A549 (cell line): ENCODE measurements at regions not wholly inside any gene's neighbourhood (a gene's known extent, or its start where the extent isn't known, plus 50 kb on each side); places are given as distances from the start of the nearest gene placed in this dataset.

Experiments
- ATAC-seq, 2 experiments: fragments of 200-7000 bp in 1 of 2; fragments of >200 bp in 1 of 2; cut with Nextera tagmentation in 1 of 2; cut with Tn5 transposase in 1 of 2; 3 replicates each; pipeline versions ENCODE4 v1.8.0 to v1.9.1; 2018 to 2020; ENCODE audit warnings: mild to moderate bottlenecking in 1 of 2, moderate library complexity in 1 of 2
- CTCF ChIA-PET: fragments of 300-600 bp; sonication (Branson Sonifier 250); formaldehyde crosslinking; extraction: SDS; loops from one replicate; lab custom pipeline; 2021; ENCODE audit warnings: antibody characterized with exemption, inconsistent platforms; lab: Yijun Ruan, JAX
- POLR2A ChIA-PET: fragments of 350-600 bp; formaldehyde crosslinking; extraction: SDS; loops from one replicate; lab custom pipeline; 2021; ENCODE audit warnings: antibody characterized with exemption, inconsistent platforms; lab: Yijun Ruan, JAX
- DNase-seq, 2 experiments: peaks; one replicate each; pipeline versions ENCODE4 v3.0.0 to v3.0.0-alpha.2; 2011 to 2016; ENCODE audit warnings: low read depth in 1 of 2, low spot score in 1 of 2
- FAIRE-seq: peaks from 2 replicates; lab custom pipeline; 2011; peaks lifted over from hg19 to GRCh38; lab: Jason Lieb, UNC
- H3K27ac ChIP-seq, 2 experiments: fragments of >200 bp; sonication (Bioruptor Twin); formaldehyde crosslinking; 3 replicates each; pipeline ENCODE4 v1.5.1; 2016 to 2017
- H3K4me1 ChIP-seq: fragments of >200 bp; sonication (Bioruptor Twin); formaldehyde crosslinking; 3 replicates; pipeline ENCODE4 v1.6.1; 2016
- H3K4me2 ChIP-seq: fragments of >200 bp; sonication (Bioruptor Twin); formaldehyde crosslinking; 3 replicates; pipeline ENCODE4 v1.6.1; 2016
- H3K4me3 ChIP-seq: fragments of >200 bp; sonication (Bioruptor Twin); formaldehyde crosslinking; 3 replicates; pipeline ENCODE4 v1.5.1; 2016
- H3K9me3 ChIP-seq: fragments of >200 bp; sonication (Bioruptor Twin); formaldehyde crosslinking; 3 replicates; pipeline ENCODE4 v1.6.1; 2016
- ATOH8 ChIP-seq: fragments of 250-450 bp; sonication (Bioruptor Pico); IDR thresholded peaks from 2 replicates; pipeline ENCODE4 v1.5.0; 2020; ENCODE audit warnings: low read depth, mild to moderate bottlenecking, moderate library complexity
- BHLHE40 ChIP-seq: IDR thresholded peaks from 2 replicates; pipeline ENCODE4 v1.6.1; 2012; ENCODE audit warnings: low read depth, low read length, inconsistent platforms
- EHF ChIP-seq: fragments of 250-450 bp; sonication (Bioruptor Pico); IDR thresholded peaks from 2 replicates; pipeline ENCODE4 v1.5.0; 2020; ENCODE audit warnings: mild to moderate bottlenecking
- EHMT2 ChIP-seq: fragments of 200-600 bp; sonication (generic); IDR thresholded peaks from 2 replicates; pipeline ENCODE4 v1.6.1; 2016; ENCODE audit warnings: antibody characterized with exemption, low read depth, mild to moderate bottlenecking, moderate library complexity
- ELK1 ChIP-seq: fragments of 150-350 bp; IDR thresholded peaks from 2 replicates; pipeline ENCODE4 v1.6.1; 2014; ENCODE audit warnings: low read depth, mild to moderate bottlenecking, low read length
- EP300 ChIP-seq, 2 experiments: fragments of >200 bp; sonication (Bioruptor Twin); formaldehyde crosslinking; IDR thresholded peaks; 2 replicates in 1 of 2; 3 replicates in 1 of 2; pipeline ENCODE4 v1.6.1; 2016 to 2017
- ESRRA ChIP-seq: fragments of 150-350 bp; IDR thresholded peaks from 2 replicates; pipeline ENCODE4 v1.6.1; 2014; ENCODE audit warnings: mild to moderate bottlenecking, low read length, borderline replicate concordance
- HES2 ChIP-seq: fragments of >200 bp; sonication (Bioruptor Twin); formaldehyde crosslinking; IDR thresholded peaks from 2 replicates; pipeline ENCODE4 v1.6.1; 2016
- HOXB5 ChIP-seq: fragments of 250-450 bp; sonication (Bioruptor Pico); IDR thresholded peaks from 2 replicates; pipeline ENCODE4 v1.5.0; 2020; ENCODE audit warnings: mild to moderate bottlenecking, moderate library complexity
- MAX ChIP-seq: IDR thresholded peaks from 2 replicates; pipeline ENCODE4 v1.6.1; 2012
- MYC ChIP-seq: IDR thresholded peaks from 2 replicates; pipeline ENCODE4 v1.6.1; 2012; ENCODE audit warnings: mild to moderate bottlenecking, inconsistent platforms, low read length, improper control_type of control experiment, borderline replicate concordance
- PHF8 ChIP-seq: fragments of 200-600 bp; sonication (generic); IDR thresholded peaks from 2 replicates; pipeline ENCODE4 v1.6.1; 2016; ENCODE audit warnings: low read depth, mild to moderate bottlenecking, antibody characterized with exemption, moderate library complexity, borderline replicate concordance
- POLR2A ChIP-seq: IDR thresholded peaks from 2 replicates; pipeline ENCODE4 v1.6.1; 2012; ENCODE audit warnings: mild to moderate bottlenecking, low read length
- POLR2AphosphoS2 ChIP-seq: conservative IDR thresholded peaks from 2 replicates; pipeline ENCODE4 v1.6.1; 2012; ENCODE audit warnings: low read length, improper control_type of control experiment, inconsistent platforms
- REST ChIP-seq: fragments of 200-600 bp; sonication (generic); IDR thresholded peaks from 2 replicates; pipeline ENCODE4 v1.6.1; 2016; ENCODE audit warnings: antibody characterized with exemption, mild to moderate bottlenecking, moderate library complexity
- RNF2 ChIP-seq: fragments of 200-600 bp; sonication (generic); IDR thresholded peaks from 2 replicates; pipeline ENCODE4 v1.6.1; 2016; ENCODE audit warnings: low read depth, mild to moderate bottlenecking, antibody characterized with exemption, moderate library complexity, borderline replicate concordance
- TFCP2L1 ChIP-seq: fragments of 250-450 bp; sonication (Bioruptor Pico); IDR thresholded peaks from 2 replicates; pipeline ENCODE4 v1.5.0; 2021; ENCODE audit warnings: mild to moderate bottlenecking
- TP53 ChIP-seq: fragments of 250-450 bp; sonication (Bioruptor Pico); IDR thresholded peaks from 2 replicates; pipeline ENCODE4 v1.5.0; 2021; ENCODE audit warnings: mild to moderate bottlenecking, moderate library complexity
- WGBS: methylation state at CpG from one replicate; pipeline ENCODE4 v1.1.6; 2017; ENCODE audit errors: missing lambda C conversion rate; 5-methylcytosine and 5-hydroxymethylcytosine counted together

- no peak for TF ChIP-seq ELK1
- no peak for TF ChIP-seq HES2
- TF ChIP-seq POLR2AphosphoS2, result no peak
Measured at GRCh38 chr2:103469800-103470199, 708.0 kb downstream of the TMEM182 start (continued).

GRCh38 chr2:103484906-103485305 lies 723.1 kb downstream of the TMEM182 start:
- H3K4me1 ChIP-seq, result no peaks in the 10 kb centered on the region
- ChIA-PET POLR2A (no interaction called here), CTCF (no interaction called here)
- DNase-seq (no peak), ATAC-seq (no peak), FAIRE-seq (no peak)
- 0% methylated on average over 1 of the region's 1 CpG for WGBS
- H3K4me2 ChIP-seq, result no peak overlapping the region
- H3K4me3 ChIP-seq, result no peak overlapping the region
- TF ChIP-seq TP53 (CRISPR knock-in tag) (no peak), ATOH8 (CRISPR knock-in tag) (no peak), PHF8 (no peak), HOXB5 (CRISPR knock-in tag) (no peak), EHF (CRISPR knock-in tag) (no peak), ELK1 (no peak), EP300 (IDR thresholded peaks at IDR 0.05) (no peak), TFCP2L1 (CRISPR knock-in tag) (no peak), EHMT2 (no peak), RNF2 (no peak), MYC (no peak), MAX (no peak), BHLHE40 (no peak), REST (no peak), ESRRA (no peak), POLR2A (no peak)
- no peak overlapping the region for H3K27ac ChIP-seq
- no peaks in the 10 kb centered on the region for H3K9me3 ChIP-seq

GRCh38 chr2:103496850-103497249 lies 735.0 kb downstream of the TMEM182 start:
- no peaks in the 10 kb centered on the region for H3K4me1 ChIP-seq
- ChIA-PET POLR2A (no interaction called here), CTCF (no interaction called here)
- FAIRE-seq (no peak), ATAC-seq (no peak), DNase-seq (no peak)
- no peak overlapping the region for H3K4me2 ChIP-seq
- H3K9me3 ChIP-seq, result no peaks in the 10 kb centered on the region
- TF ChIP-seq TFCP2L1 (CRISPR knock-in tag), result no peak
- WGBS, result 4% methylated on average over 1 of the region's 1 CpG
- H3K27ac ChIP-seq, result no peak overlapping the region
- no peak overlapping the region for H3K4me3 ChIP-seq
